DMS114 treated with DMSO at 0.1 percent for 48 hours (cell line): ENCODE measurements at regions not wholly inside any gene's neighbourhood (a gene's known extent, or its start where the extent isn't known, plus 50 kb on each side); places are given as distances from the start of the nearest gene placed in this dataset.

Experiments used
- DNase-seq: peaks from one replicate; lab custom pipeline; 2025; ENCODE audit not compliant: unreplicated experiment; lab: John Stamatoyannopoulos, UW

- no peak for DNase-seq
Observed at GRCh38 chr3:34176723-34177122, 378.3 kb downstream of the PDCD6IP start.

- no peak for DNase-seq
Observed at GRCh38 chr3:34178415-34178814, 380.0 kb downstream of the PDCD6IP start.

DNA sequence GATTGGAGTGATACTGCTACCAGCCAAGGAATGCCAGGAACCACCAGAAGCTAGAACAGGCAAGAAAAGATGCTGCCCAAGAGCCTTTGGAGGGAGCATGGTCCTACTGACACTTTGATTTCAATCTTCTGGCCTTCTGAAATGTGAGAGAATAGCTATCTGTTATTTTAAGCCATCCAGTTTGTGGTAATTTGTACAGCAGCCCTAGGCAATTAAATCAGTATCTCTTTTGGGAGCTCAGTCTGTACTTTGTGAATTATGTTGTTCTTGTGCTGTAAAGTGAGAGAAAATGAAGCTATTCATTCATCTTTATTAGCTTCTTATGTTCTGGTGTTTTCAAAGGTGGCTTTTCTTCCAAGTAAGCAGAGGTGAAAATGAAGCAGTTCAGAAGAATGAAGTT, 381.3 kb downstream of the PDCD6IP start:
- no peak for DNase-seq

- DNase-seq = no peak
Observed at GRCh38 chr3:34180532-34180931, 382.1 kb downstream of the PDCD6IP start.

DNA sequence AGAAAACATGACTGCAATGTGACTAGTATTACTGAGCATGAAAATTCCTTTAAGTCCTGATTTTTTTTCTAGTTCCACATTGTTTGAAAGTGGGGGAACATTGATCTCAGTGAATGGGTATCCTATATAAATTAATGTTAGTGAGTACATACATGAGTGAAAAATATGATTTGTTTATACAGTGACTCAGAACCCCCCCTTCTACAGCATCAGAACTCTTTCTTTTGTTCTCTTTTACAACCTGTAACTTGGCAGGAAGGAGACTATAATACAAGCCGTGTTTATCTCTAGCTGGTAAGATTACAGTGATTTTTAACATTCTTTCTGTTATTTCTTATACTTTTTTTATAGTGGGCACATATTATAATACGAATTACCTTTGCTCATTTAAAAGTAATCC, 384.7 kb downstream of the PDCD6IP start:
- DNase-seq = no peak

GRCh38 chr3:34183611-34184340, 385.3 kb downstream of the PDCD6IP start:
- DNase-seq = no peak

- no peak for DNase-seq
Observed at GRCh38 chr3:34185301-34185700, 386.9 kb downstream of the PDCD6IP start.

DNA sequence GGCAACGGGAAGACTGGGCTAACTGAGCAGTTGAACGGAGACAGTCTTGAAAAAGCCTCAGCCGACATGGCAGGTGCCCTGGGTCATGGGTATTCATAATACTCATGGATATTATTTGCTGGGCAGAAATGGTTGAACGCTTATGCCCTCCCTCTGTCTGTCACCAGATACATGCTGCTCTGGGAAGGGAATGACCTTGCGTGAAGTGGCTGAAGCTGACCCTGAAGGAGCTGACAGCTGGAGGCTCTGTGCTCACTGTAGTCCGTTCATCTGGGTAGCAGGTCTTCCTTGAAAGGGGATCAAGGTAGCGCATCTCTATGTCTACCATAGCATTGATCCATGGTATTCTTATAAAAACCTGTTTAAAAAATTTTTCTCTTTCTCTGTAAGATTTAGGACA, 390.7 kb downstream of the PDCD6IP start:
- no peak for DNase-seq

DNA sequence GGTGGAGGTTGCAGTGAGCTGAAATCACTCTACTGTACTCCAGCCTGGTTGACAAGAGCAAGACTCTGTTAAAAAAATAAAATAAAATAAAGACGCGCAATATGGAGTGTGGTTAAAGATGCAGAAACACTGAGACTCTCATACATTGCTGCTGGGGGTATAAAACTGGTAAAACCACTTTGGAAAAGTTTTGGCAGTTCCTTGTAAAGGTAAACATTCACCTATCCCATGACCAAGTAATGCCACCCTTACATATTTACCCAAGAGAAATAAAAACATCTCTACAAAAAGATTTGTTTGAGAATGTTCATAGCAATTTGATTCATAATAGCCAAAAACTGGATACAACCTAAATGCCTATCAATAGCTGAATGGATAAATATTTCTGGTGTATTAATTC, 398.5 kb downstream of the PDCD6IP start:
- no peak for DNase-seq

DNA sequence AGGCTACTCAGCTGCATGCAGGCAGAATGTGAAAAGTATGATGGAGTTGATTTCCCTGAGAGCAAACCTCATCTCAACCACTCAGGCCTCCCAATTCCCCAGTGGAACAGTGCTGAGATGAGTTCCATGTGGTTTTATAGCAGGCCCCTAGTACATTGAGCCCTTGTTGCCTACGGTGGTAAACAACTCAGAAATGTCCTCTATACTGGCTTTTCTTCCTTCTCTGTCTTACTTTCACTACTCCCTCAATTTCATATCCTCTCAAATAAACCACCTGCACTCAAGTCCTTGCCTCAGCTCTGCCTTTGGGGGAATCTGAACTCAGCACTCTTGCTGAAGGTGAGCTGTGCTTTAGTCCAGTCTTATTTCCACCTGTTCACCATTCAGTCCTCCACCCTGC, 399.9 kb downstream of the PDCD6IP start:
- no peak for DNase-seq

- DNase-seq = no peak
Observed at GRCh38 chr3:34200576-34200975, 402.1 kb downstream of the PDCD6IP start.

DNA sequence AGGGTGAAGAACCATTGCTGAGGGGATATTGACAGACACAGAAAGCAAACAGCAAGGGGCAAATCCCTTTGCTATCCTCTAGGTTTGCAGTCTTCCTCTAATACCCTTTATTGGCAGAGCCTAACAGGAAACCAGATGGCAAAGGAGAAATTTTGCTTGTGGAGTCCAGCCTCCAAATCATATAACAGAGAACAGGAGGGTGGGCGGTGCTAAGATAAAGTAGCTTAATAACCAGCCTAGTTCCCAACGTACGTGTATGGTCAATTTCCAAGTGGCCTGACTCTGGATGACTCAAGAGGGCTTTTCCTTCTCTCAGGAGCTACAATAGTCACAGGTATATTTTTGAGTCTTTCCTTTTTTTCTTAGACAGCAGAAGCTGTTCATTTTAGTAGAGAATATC, 404.5 kb downstream of the PDCD6IP start:
- no peak for DNase-seq

DNA sequence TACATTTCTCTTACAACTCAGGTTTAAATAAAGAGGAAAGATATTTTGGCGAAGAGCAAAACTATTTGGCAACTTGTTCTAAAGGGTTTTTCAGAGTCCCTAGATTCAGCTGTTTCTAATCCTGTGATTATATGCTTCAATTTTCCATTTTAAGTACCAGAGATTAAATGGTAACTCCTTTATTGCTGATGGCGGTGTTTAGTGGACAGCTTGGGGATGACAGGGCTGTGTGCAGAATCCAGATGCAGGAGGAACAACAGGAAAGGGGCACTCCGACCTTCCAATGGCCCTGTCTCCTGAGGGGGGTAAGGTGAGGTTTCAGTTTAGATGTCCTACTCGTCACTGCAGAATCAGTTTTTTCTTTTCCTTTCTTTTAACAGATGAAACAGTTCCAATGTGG, 405.0 kb downstream of the PDCD6IP start:
- no peak for DNase-seq

- no peak for DNase-seq
Observed at GRCh38 chr3:34207002-34207401, 408.6 kb downstream of the PDCD6IP start.

DNA sequence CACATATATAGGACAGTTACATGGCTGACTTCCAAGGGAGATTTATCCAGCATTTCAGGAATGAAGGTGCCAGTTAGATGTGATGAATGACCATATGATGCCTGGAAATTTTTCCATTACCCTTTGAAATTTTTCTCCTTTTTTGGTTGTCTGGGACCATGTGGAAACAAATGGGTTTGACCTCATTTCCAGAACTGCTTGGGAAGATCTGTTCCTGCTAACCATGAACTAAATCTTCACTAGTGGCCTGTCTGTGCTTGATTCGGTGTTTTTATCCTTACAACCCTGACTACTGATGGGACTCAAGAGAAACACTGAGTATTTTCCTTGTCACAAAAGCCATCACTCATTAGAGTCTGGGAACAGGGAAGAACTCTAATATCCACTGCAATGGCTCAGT, 409.4 kb downstream of the PDCD6IP start:
- no peak for DNase-seq

DNA sequence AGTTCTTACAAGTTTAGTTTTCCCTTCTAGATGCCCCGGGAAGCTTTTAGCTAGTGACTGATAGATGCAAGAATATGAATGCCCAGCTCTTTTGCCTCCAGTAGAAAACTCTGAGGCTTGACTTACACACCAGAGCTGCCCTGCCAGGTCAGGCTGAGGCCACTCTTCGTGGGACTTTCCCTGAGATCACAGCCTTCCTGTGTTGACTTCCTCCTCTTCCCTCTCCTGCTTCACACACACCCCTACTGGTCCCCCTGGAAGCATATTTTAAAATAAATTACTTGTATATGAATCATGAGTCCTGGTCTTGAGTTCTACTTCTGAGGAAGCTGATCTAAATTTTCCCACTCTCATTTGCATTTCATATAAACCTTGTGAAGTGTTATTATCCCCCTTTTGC, 413.7 kb downstream of the PDCD6IP start:
- DNase-seq = no peak

GRCh38 chr3:34212656-34213055, 414.2 kb downstream of the PDCD6IP start:
- DNase-seq = no peak

GRCh38 chr3:34213478-34213877, 415.0 kb downstream of the PDCD6IP start:
- DNase-seq = no peak

- DNase-seq = no peak
Observed at GRCh38 chr3:34216711-34217335, 418.4 kb downstream of the PDCD6IP start.

DNA sequence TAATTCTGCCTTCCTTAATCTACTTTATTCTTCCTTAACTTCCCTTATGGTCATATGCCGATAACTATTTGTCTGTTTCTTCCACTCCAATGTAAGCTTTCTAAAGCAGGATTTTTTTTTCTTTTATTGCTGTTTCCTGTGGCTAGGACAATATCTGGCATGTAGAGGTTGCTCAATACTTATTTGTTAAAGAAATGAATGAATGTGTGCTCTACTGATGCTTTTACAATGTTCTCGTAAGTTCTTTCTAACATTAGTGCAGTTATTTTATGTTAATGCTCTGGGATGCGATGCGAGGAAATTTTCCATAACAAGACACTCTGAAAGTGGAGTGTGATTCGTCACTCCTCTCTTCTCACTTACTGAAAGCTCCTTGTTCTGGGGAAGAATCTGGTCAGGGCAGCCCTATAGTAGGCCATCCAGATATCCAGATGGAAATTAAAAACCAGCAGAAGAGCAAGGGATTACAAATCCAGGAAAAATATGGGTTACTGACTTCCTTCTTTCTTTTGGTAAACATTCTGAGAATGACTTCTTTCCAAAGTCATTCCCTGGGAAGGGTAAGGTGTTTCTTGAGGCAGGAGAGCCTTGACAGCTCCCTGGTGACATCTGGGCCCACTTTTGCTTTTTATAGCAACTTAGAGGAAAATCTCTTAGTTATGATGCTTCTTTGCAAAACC, 420.4 kb downstream of the PDCD6IP start:
- DNase-seq = no peak

DNA sequence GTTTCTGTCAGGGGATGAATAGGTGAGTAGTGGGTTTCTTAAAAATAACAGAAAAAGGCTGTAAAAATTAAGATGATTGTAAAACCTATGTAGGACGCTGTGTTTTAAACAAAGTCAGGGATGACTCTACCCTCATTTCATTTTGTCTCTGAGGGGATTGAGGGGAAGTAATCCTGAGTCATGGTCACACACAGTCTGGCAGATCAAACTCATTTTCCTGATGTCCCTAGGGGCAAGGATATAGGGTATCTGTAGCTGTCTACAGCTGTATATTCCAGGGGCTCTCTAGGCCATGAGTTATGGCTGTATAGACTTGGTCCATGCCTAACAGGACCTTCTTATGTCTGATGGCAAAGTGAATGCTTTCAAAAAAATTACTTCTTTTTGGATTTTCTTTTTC, 421.1 kb downstream of the PDCD6IP start:
- no peak for DNase-seq

DNA sequence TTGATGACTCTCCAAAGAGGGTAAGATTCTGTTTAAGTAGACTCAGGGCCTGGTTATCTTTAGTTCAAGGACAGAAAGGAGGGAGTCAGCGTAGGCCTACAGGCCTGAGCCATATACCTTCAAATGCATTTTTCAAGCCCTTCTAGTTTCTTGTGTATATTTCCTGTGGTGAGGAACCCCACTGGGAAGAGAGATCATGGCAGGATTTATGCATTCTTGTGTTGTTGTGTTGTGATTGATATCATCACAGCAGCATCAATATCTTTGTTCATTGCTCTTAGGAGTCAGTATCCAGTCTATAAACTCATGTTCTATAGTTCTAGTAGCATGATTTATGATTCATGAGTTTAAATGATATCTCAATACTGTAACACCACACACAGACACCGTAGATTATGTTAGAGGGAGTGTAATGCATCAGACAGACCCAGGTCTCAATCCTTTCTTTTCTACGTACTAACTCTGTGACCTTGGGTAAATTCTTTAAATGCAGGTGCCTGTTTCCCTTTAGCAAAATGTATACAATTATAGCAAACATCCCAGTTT, 427.5 kb downstream of the PDCD6IP start:
- no peak for DNase-seq
